H1 (cell line): ENCODE measurements at regions not wholly inside any gene's neighbourhood (a gene's known extent, or its start where the extent isn't known, plus 50 kb on each side); places are given as distances from the start of the nearest gene placed in this dataset.

ENCODE experiments used
- CTCF ChIA-PET: fragments of 300-600 bp; sonication (Branson Sonifier 250); formaldehyde crosslinking; loops from one replicate; lab custom pipeline; 2021; ENCODE audit not compliant: partially characterized antibody; lab: Charles Lee
- POLR2A ChIA-PET: fragments of 300-600 bp; sonication (Branson Sonifier 250); formaldehyde crosslinking; loops from one replicate; lab custom pipeline; 2021; ENCODE audit warnings: inconsistent platforms; ENCODE audit not compliant: partially characterized antibody; lab: Charles Lee
- DNase-seq, 2 experiments: peaks; one replicate each; pipeline versions ENCODE4 v3.0.0 to v3.0.0-alpha.2; 2010 to 2022; ENCODE audit warnings: low spot score in 2 of 2, low read depth in 1 of 2, mixed read lengths in 1 of 2
- FAIRE-seq: peaks from 2 replicates; lab custom pipeline; 2011; peaks lifted over from hg19 to GRCh38; lab: Jason Lieb, UNC
- H2AFZ ChIP-seq: 2 replicates; pipeline ENCODE4 v1.8.1; 2012; ENCODE audit warnings: low read length, inconsistent platforms
- H2AK5ac ChIP-seq: 2 replicates; pipeline ENCODE4 v1.6.1; 2013; ENCODE audit warnings: low read depth, low read length
- H2BK120ac ChIP-seq: replicated peaks from 2 replicates; pipeline ENCODE3; 2013; ENCODE audit warnings: low read depth, low read length, inconsistent platforms
- H2BK12ac ChIP-seq: 2 replicates; pipeline ENCODE4 v1.6.1; 2013; ENCODE audit warnings: low read depth, low read length
- H2BK15ac ChIP-seq: 2 replicates; pipeline ENCODE4 v1.6.1; 2013; ENCODE audit warnings: low read length
- H2BK20ac ChIP-seq: 2 replicates; pipeline ENCODE4 v1.6.1; 2013; ENCODE audit warnings: low read length
- H2BK5ac ChIP-seq: 2 replicates; pipeline ENCODE4 v1.6.1; 2013; ENCODE audit warnings: low read depth, low read length
- H3K14ac ChIP-seq: 2 replicates; pipeline ENCODE4 v1.6.1; 2013; ENCODE audit warnings: inconsistent platforms; ENCODE audit not compliant: insufficient read length
- H3K18ac ChIP-seq: 2 replicates; pipeline ENCODE4 v1.6.1; 2013; ENCODE audit warnings: low read length; ENCODE audit errors: extremely low read depth
- H3K23ac ChIP-seq: 2 replicates; pipeline ENCODE4 v1.6.1; 2013; ENCODE audit warnings: inconsistent platforms; ENCODE audit not compliant: insufficient read length
- H3K23me2 ChIP-seq: 2 replicates; pipeline ENCODE4 v1.6.1; 2013; ENCODE audit warnings: low read depth, low read length
- H3K27ac ChIP-seq: 2 replicates; pipeline ENCODE4 v1.6.1; 2011; ENCODE audit warnings: low read depth, low read length, inconsistent platforms
- H3K27me3 ChIP-seq, 4 experiments: replicated peaks in 1 of 4; 1 replicate in 1 of 4; 2 replicates in 3 of 4; pipeline versions ENCODE4 v1.6.1 to v1.8.1; 2011 to 2013; ENCODE audit warnings: low read length in 3 of 4, mild to moderate bottlenecking in 3 of 4, inconsistent platforms in 2 of 4, mixed read lengths in 2 of 4, moderate library complexity in 1 of 4; ENCODE audit not compliant: control insufficient read depth in 3 of 4, insufficient read depth in 3 of 4; ENCODE audit errors: extremely low read depth in 1 of 4
- H3K36me3 ChIP-seq, 4 experiments: 2 replicates each; pipeline versions ENCODE4 v1.6.1 to v1.8.1; 2011 to 2013; ENCODE audit warnings: mild to moderate bottlenecking in 4 of 4, low read length in 3 of 4, moderate library complexity in 2 of 4, control low read depth in 1 of 4, inconsistent platforms in 1 of 4; ENCODE audit not compliant: insufficient read depth in 4 of 4, control insufficient read depth in 2 of 4
- H3K4ac ChIP-seq: replicated peaks from 2 replicates; pipeline ENCODE3; 2013; ENCODE audit warnings: low read length, low read depth, mixed read lengths, inconsistent platforms; ENCODE audit not compliant: insufficient read length
- H3K4me1 ChIP-seq, 4 experiments: replicated peaks in 1 of 4; 1 replicate in 1 of 4; 2 replicates in 3 of 4; pipeline versions ENCODE4 v1.6.1 to v1.8.1; 2011 to 2013; ENCODE audit warnings: low read length in 3 of 4, inconsistent platforms in 2 of 4, mixed read lengths in 1 of 4; ENCODE audit not compliant: insufficient read depth in 4 of 4, control insufficient read depth in 3 of 4
- H3K4me2 ChIP-seq, 2 experiments: 2 replicates each; pipeline versions ENCODE4 v1.6.1 to v1.8.1; 2011 to 2013; ENCODE audit warnings: low read depth in 2 of 2, low read length in 2 of 2, control low read depth in 1 of 2, inconsistent platforms in 1 of 2, mild to moderate bottlenecking in 1 of 2; ENCODE audit not compliant: insufficient read depth in 1 of 2
- H3K4me3 ChIP-seq, 4 experiments: fragments of 200-600, 300-600 bp in 1 of 4; sonication (generic), shearing (Covaris generic), sonication (Bioruptor Twin) in 1 of 4; 2 replicates each; pipeline versions ENCODE4 v1.5.1 to v1.8.1; 2011 to 2016; ENCODE audit warnings: low read length in 4 of 4, low read depth in 3 of 4, control low read depth in 2 of 4, inconsistent platforms in 2 of 4, mild to moderate bottlenecking in 2 of 4, mixed read lengths in 1 of 4, moderate library complexity in 1 of 4; ENCODE audit not compliant: insufficient read depth in 2 of 4; ENCODE audit errors: extremely low read depth in 1 of 4
- H3K56ac ChIP-seq: replicated peaks from 2 replicates; pipeline ENCODE3; 2013; ENCODE audit warnings: low read depth, mild to moderate bottlenecking, mixed read lengths, low read length, inconsistent platforms; ENCODE audit not compliant: insufficient read length
- H3K79me1 ChIP-seq: 2 replicates; pipeline ENCODE4 v1.6.1; 2013; ENCODE audit warnings: low read depth, low read length, control low read depth
- H3K79me2 ChIP-seq, 2 experiments: 2 replicates each; pipeline versions ENCODE4 v1.6.1 to v1.8.1; 2012 to 2013; ENCODE audit warnings: low read length in 2 of 2, mild to moderate bottlenecking in 2 of 2, inconsistent platforms in 1 of 2; ENCODE audit not compliant: insufficient read depth in 2 of 2, control insufficient read depth in 1 of 2
- H3K9ac ChIP-seq, 4 experiments: replicated peaks in 1 of 4; 1 replicate in 1 of 4; 2 replicates in 3 of 4; pipeline versions ENCODE4 v1.6.1 to v1.8.1; 2011 to 2013; ENCODE audit warnings: low read depth in 3 of 4, low read length in 3 of 4, control low read depth in 2 of 4, mild to moderate bottlenecking in 2 of 4, moderate library complexity in 2 of 4, inconsistent platforms in 1 of 4; ENCODE audit errors: extremely low read depth in 1 of 4
- H3K9me3 ChIP-seq, 2 experiments: 2 replicates each; pipeline versions ENCODE4 v1.6.1 to v1.8.1; 2012 to 2013; ENCODE audit warnings: mild to moderate bottlenecking in 2 of 2, moderate library complexity in 2 of 2, control low read depth in 1 of 2, inconsistent platforms in 1 of 2, low read depth in 1 of 2, low read length in 1 of 2, mixed read lengths in 1 of 2; ENCODE audit not compliant: insufficient read depth in 2 of 2
- H4K20me1 ChIP-seq, 2 experiments: replicated peaks in 1 of 2; 2 replicates each; pipeline versions ENCODE3 to v1.8.1; 2011 to 2013; ENCODE audit warnings: inconsistent platforms in 2 of 2, low read length in 2 of 2, mild to moderate bottlenecking in 1 of 2; ENCODE audit not compliant: insufficient read depth in 2 of 2, control insufficient read depth in 1 of 2
- H4K5ac ChIP-seq: 2 replicates; pipeline ENCODE4 v1.6.1; 2013; ENCODE audit warnings: low read length, low read depth, mixed read lengths, inconsistent platforms; ENCODE audit not compliant: insufficient read length
- H4K8ac ChIP-seq: 2 replicates; pipeline ENCODE4 v1.8.0; 2013; ENCODE audit warnings: mild to moderate bottlenecking, moderate library complexity, low read length, inconsistent platforms; ENCODE audit not compliant: insufficient read depth; ENCODE audit errors: extremely low read depth
- H4K91ac ChIP-seq: replicated peaks from 2 replicates; pipeline ENCODE3; 2013; ENCODE audit warnings: low read length, mixed read lengths, inconsistent platforms; ENCODE audit not compliant: insufficient read length
- HDAC6 ChIP-seq: IDR thresholded peaks from one replicate; pipeline ENCODE4 v1.7.1; 2012; ENCODE audit warnings: low read depth, mild to moderate bottlenecking, inconsistent platforms, low read length, moderate library complexity
- KDM5A ChIP-seq: fragments of 200-600 bp; IDR thresholded peaks from 2 replicates; pipeline ENCODE4 v1.7.1; 2012; ENCODE audit warnings: mild to moderate bottlenecking, low read length, inconsistent platforms, mixed read lengths
- POLR2AphosphoS5 ChIP-seq: IDR thresholded peaks from 2 replicates; pipeline ENCODE4 v1.6.1; 2011; ENCODE audit warnings: low read depth, low read length
- SAP30 ChIP-seq: fragments of 300-600 bp; sonication (generic); IDR thresholded peaks from 2 replicates; pipeline ENCODE4 v1.7.1; 2012; ENCODE audit warnings: low read length, moderate library complexity, mild to moderate bottlenecking, inconsistent platforms; ENCODE audit not compliant: insufficient read depth, insufficient replicate concordance
- TAF7 ChIP-seq: optimal IDR thresholded peaks from 2 replicates; pipeline ENCODE3; 2011; ENCODE audit warnings: low read depth, mild to moderate bottlenecking, inconsistent platforms, low read length, moderate library complexity, borderline replicate concordance
- WGBS, 2 experiments: shearing (Covaris generic) in 1 of 2; methylation state at CpG; one replicate each; pipeline versions ENCODE4 v1.1.6 to v1.1.7; 2013 to 2015; ENCODE audit warnings: low lambda C conversion rate in 2 of 2, mixed read lengths in 2 of 2, inconsistent platforms in 1 of 2, low coverage in 1 of 2, missing lambda C conversion rate in 1 of 2; ENCODE audit not compliant: insufficient replicate concordance in 2 of 2, insufficient coverage in 1 of 2, insufficient read length in 1 of 2; ENCODE audit errors: extremely low coverage in 1 of 2, missing lambda C conversion rate in 1 of 2; 5-methylcytosine and 5-hydroxymethylcytosine counted together

DNA sequence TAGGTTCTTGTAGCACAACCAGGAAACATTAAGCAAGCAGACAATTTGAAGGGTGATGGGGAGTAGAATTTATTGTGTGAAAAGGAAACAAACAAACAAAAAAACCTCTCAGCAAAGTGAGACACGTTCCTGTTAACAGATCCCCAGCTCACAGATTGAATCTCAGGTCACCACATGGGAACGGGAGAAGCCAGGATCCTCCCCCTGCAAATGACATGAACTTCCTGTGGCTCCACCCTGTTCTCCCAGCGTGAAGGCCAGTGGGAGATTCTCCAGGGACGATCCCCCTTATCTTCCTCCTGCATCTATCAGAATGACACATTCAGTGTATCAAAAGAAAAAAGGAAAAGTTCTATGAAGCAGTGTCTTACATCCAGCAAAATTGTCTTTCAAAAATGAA lies 1488.1 kb downstream of the OTOL1 start:
- no peak overlapping the region for H3K18ac ChIP-seq
- no peak overlapping the region for H3K27ac ChIP-seq
- H4K8ac ChIP-seq: no peak overlapping the region
- no peak overlapping the region for H2BK12ac ChIP-seq
- H3K14ac ChIP-seq: no peak overlapping the region
- H3K9ac ChIP-seq: no peak overlapping the region; a peak in 1 of 7 replicates
- DNase-seq (no peak), FAIRE-seq (no peak)
- H2BK20ac ChIP-seq: no peak overlapping the region; the same call in 1 of the 2 replicates
- ChIA-PET CTCF (interaction anchor here (1.5 kb wide), 1 partner anchor 14 kb away, joined by 3 read pairs; no protein-coding TSS in a partner anchor), POLR2A (no interaction called here)
- no peak overlapping the region for H2BK120ac ChIP-seq
- no peaks in the 10 kb centered on the region for H3K4me1 ChIP-seq
- peaks cover 0 to 6% (median 0%) of the 10 kb centered on the region in 4 experiments; a peak in 1 of 8 replicates for H3K36me3 ChIP-seq
- H2BK15ac ChIP-seq: no peak overlapping the region
- H3K23me2 ChIP-seq: no peaks in the 10 kb centered on the region
- no peak overlapping the region for H2BK5ac ChIP-seq
- 66% methylated on average over 4 of the region's 4 CpGs; no CpG with 5 or more reads in 1 of the 2 experiments for WGBS, 2 experiments
- peak overlapping the region; percentile 67; the same call in 1 of the 2 replicates for H2AFZ ChIP-seq
- no peaks in the 10 kb centered on the region for H3K79me2 ChIP-seq
- H4K20me1 ChIP-seq: no peaks in the 10 kb centered on the region
- H3K79me1 ChIP-seq: no peaks in the 10 kb centered on the region
- no peaks in the 10 kb centered on the region for H3K27me3 ChIP-seq
- no peak overlapping the region for H3K23ac ChIP-seq
- no peak overlapping the region for H3K56ac ChIP-seq
- H3K4me2 ChIP-seq: no peak overlapping the region
- H4K91ac ChIP-seq: no peak overlapping the region
- no peak overlapping the region for H3K4ac ChIP-seq
- no peak overlapping the region for H4K5ac ChIP-seq
- H3K9me3 ChIP-seq: peaks cover 0 to 7% of the 10 kb centered on the region in 2 experiments; a peak in 2 of 4 replicates
- no peak overlapping the region for H3K4me3 ChIP-seq
- no peak overlapping the region for H2AK5ac ChIP-seq
- no peak for TF ChIP-seq POLR2AphosphoS5
- no peak for TF ChIP-seq HDAC6
- no peak for TF ChIP-seq SAP30
- TF ChIP-seq TAF7: no peak
- no peak for TF ChIP-seq KDM5A
